ENCODE measurements at regions not wholly inside any gene's neighbourhood (a gene's known extent, or its start where the extent isn't known, plus 50 kb on each side); places are given as distances from the start of the nearest gene placed in this dataset.

GRCh38 chr16:66050991-66051390 lies 315.5 kb upstream of the CDH5 start:
- no peak for TF ChIP-seq CTCF (IDR thresholded peaks at IDR 0.05; ENCODE audit: poor library complexity, severe bottlenecking)
- Histone ChIP-seq H3K27me3 (ENCODE audit: insufficient read depth, poor library complexity, severe bottlenecking) (no peaks in the 10 kb centered on the region), H3K36me3 (ENCODE audit: low read depth) (no peaks in the 10 kb centered on the region), H3K9me3 (ENCODE audit: severe bottlenecking) (no peaks in the 10 kb centered on the region), H3K4me1 (ENCODE audit: insufficient read depth, poor library complexity, severe bottlenecking) (no peaks in the 10 kb centered on the region), H3K4me3 (ENCODE audit: severe bottlenecking) (no peak overlapping the region), H3K27ac (ENCODE audit: poor library complexity, severe bottlenecking) (no peak overlapping the region)
- DNase-seq (ENCODE audit: low spot score) (no peak), ATAC-seq (ENCODE audit: low read depth) (no peak)

- H3K9me3 ChIP-seq (ENCODE audit: severe bottlenecking), result no peaks in the 10 kb centered on the region
- ATAC-seq (ENCODE audit: low read depth), result no peak
- H3K4me3 ChIP-seq (ENCODE audit: severe bottlenecking), result no peak overlapping the region
- no peaks in the 10 kb centered on the region for H3K36me3 ChIP-seq (ENCODE audit: low read depth)
- H3K4me1 ChIP-seq (ENCODE audit: insufficient read depth, poor library complexity, severe bottlenecking), result no peaks in the 10 kb centered on the region
- TF ChIP-seq CTCF (IDR thresholded peaks at IDR 0.05; ENCODE audit: poor library complexity, severe bottlenecking), result no peak
- no peak for DNase-seq (ENCODE audit: low spot score)
- no peaks in the 10 kb centered on the region for H3K27me3 ChIP-seq (ENCODE audit: insufficient read depth, poor library complexity, severe bottlenecking)
- no peak overlapping the region for H3K27ac ChIP-seq (ENCODE audit: poor library complexity, severe bottlenecking)
Observed at GRCh38 chr16:66049865-66050264, 316.6 kb upstream of the CDH5 start.

- ATAC-seq (ENCODE audit: low read depth) (no peak), DNase-seq (ENCODE audit: low spot score) (no peak)
- no peaks in the 10 kb centered on the region for H3K36me3 ChIP-seq (ENCODE audit: low read depth)
- no peaks in the 10 kb centered on the region for H3K4me1 ChIP-seq (ENCODE audit: insufficient read depth, poor library complexity, severe bottlenecking)
- no peak for TF ChIP-seq CTCF (IDR thresholded peaks at IDR 0.05; ENCODE audit: poor library complexity, severe bottlenecking)
- H3K4me3 ChIP-seq (ENCODE audit: severe bottlenecking), result no peak overlapping the region
- H3K27ac ChIP-seq (ENCODE audit: poor library complexity, severe bottlenecking), result no peak overlapping the region
- no peaks in the 10 kb centered on the region for H3K9me3 ChIP-seq (ENCODE audit: severe bottlenecking)
- H3K27me3 ChIP-seq (ENCODE audit: insufficient read depth, poor library complexity, severe bottlenecking), result no peaks in the 10 kb centered on the region
Observed at GRCh38 chr16:66045626-66046025, 320.9 kb upstream of the CDH5 start.

- Histone ChIP-seq H3K4me3 (ENCODE audit: severe bottlenecking) (no peak overlapping the region), H3K27ac (ENCODE audit: poor library complexity, severe bottlenecking) (no peak overlapping the region), H3K27me3 (ENCODE audit: insufficient read depth, poor library complexity, severe bottlenecking) (no peaks in the 10 kb centered on the region), H3K36me3 (ENCODE audit: low read depth) (no peaks in the 10 kb centered on the region), H3K4me1 (ENCODE audit: insufficient read depth, poor library complexity, severe bottlenecking) (no peaks in the 10 kb centered on the region), H3K9me3 (ENCODE audit: severe bottlenecking) (no peaks in the 10 kb centered on the region)
- TF ChIP-seq CTCF (IDR thresholded peaks at IDR 0.05; ENCODE audit: poor library complexity, severe bottlenecking), result no peak
- DNase-seq (ENCODE audit: low spot score), result no peak
- ATAC-seq (ENCODE audit: low read depth), result no peak
Observed at GRCh38 chr16:66044556-66044955, 321.9 kb upstream of the CDH5 start.

- Histone ChIP-seq H3K9me3 (ENCODE audit: severe bottlenecking) (no peaks in the 10 kb centered on the region), H3K4me1 (ENCODE audit: insufficient read depth, poor library complexity, severe bottlenecking) (no peaks in the 10 kb centered on the region), H3K27me3 (ENCODE audit: insufficient read depth, poor library complexity, severe bottlenecking) (no peaks in the 10 kb centered on the region), H3K27ac (ENCODE audit: poor library complexity, severe bottlenecking) (no peak overlapping the region), H3K36me3 (ENCODE audit: low read depth) (no peaks in the 10 kb centered on the region), H3K4me3 (ENCODE audit: severe bottlenecking) (no peak overlapping the region)
- DNase-seq (ENCODE audit: low spot score) (no peak), ATAC-seq (ENCODE audit: low read depth) (no peak)
- TF ChIP-seq CTCF (IDR thresholded peaks at IDR 0.05; ENCODE audit: poor library complexity, severe bottlenecking), result no peak
Observed at GRCh38 chr16:66044089-66044488, 322.4 kb upstream of the CDH5 start.
